IPS-15b (cell line): ENCODE measurements at regions not wholly inside any gene's neighbourhood (a gene's known extent, or its start where the extent isn't known, plus 50 kb on each side); places are given as distances from the start of the nearest gene placed in this dataset.
"Not testable (repeated sequence)": the region's sequence is repeated elsewhere in the genome, so short reads cannot be mapped to it uniquely, and the experiment has no call there.

Experiments
- H3K27me3 ChIP-seq: one replicate; pipeline ENCODE4 v1.6.1; 2013; ENCODE audit warnings: low read length; ENCODE audit not compliant: control insufficient read depth, insufficient read depth
- H3K36me3 ChIP-seq: one replicate; pipeline ENCODE4 v1.6.1; 2013; ENCODE audit warnings: low read length; ENCODE audit not compliant: control insufficient read depth, insufficient read depth
- H3K4me1 ChIP-seq: one replicate; pipeline ENCODE4 v1.6.1; 2013; ENCODE audit warnings: mild to moderate bottlenecking, low read length; ENCODE audit not compliant: control insufficient read depth, insufficient read depth
- H3K4me3 ChIP-seq: one replicate; pipeline ENCODE4 v1.5.1; 2013; ENCODE audit warnings: low read depth, low read length
- H3K9ac ChIP-seq: one replicate; pipeline ENCODE4 v1.6.1; 2013; ENCODE audit warnings: low read depth, mild to moderate bottlenecking, low read length
- H3K9me3 ChIP-seq: one replicate; pipeline ENCODE4 v1.6.1; 2013; ENCODE audit warnings: mild to moderate bottlenecking, low read length; ENCODE audit not compliant: control insufficient read depth, insufficient read depth

GRCh38 chr10:10716972-10717371, 300.7 kb upstream of the CELF2 start:
- no peak overlapping the region for H3K9ac ChIP-seq
- no peak overlapping the region for H3K4me3 ChIP-seq
- no peaks in the 10 kb centered on the region for H3K36me3 ChIP-seq
- H3K4me1 ChIP-seq: no peaks in the 10 kb centered on the region
- H3K27me3 ChIP-seq: no peaks in the 10 kb centered on the region
- no peaks in the 10 kb centered on the region for H3K9me3 ChIP-seq

- no peak overlapping the region for H3K4me3 ChIP-seq
- no peaks in the 10 kb centered on the region for H3K27me3 ChIP-seq
- no peaks in the 10 kb centered on the region for H3K9me3 ChIP-seq
- no peaks in the 10 kb centered on the region for H3K36me3 ChIP-seq
- no peak overlapping the region for H3K9ac ChIP-seq
- no peaks in the 10 kb centered on the region for H3K4me1 ChIP-seq
Measured at GRCh38 chr10:10722422-10722821, 295.2 kb upstream of the CELF2 start.

- Histone ChIP-seq H3K4me3 (no peak overlapping the region), H3K27me3 (no peaks in the 10 kb centered on the region), H3K4me1 (no peaks in the 10 kb centered on the region), H3K36me3 (no peaks in the 10 kb centered on the region), H3K9ac (no peak overlapping the region), H3K9me3 (no peaks in the 10 kb centered on the region)
Measured at GRCh38 chr10:10725196-10725595, 292.5 kb upstream of the CELF2 start.

GRCh38 chr10:10726101-10726500, 291.6 kb upstream of the CELF2 start:
- H3K27me3 ChIP-seq: no peaks in the 10 kb centered on the region
- no peaks in the 10 kb centered on the region for H3K36me3 ChIP-seq
- H3K9me3 ChIP-seq: no peaks in the 10 kb centered on the region
- H3K4me1 ChIP-seq: no peaks in the 10 kb centered on the region
- H3K9ac ChIP-seq: no peak overlapping the region
- H3K4me3 ChIP-seq: no peak overlapping the region

- not testable (repeated sequence) for H3K9me3 ChIP-seq, H3K4me3 ChIP-seq, H3K4me1 ChIP-seq, H3K36me3 ChIP-seq, H3K27me3 ChIP-seq, H3K9ac ChIP-seq
Measured at GRCh38 chr10:10727411-10727810, 290.3 kb upstream of the CELF2 start.

GRCh38 chr10:10727812-10728211, 289.9 kb upstream of the CELF2 start:
- Histone ChIP-seq H3K27me3 (no peaks in the 10 kb centered on the region), H3K4me1 (no peaks in the 10 kb centered on the region), H3K9me3 (no peaks in the 10 kb centered on the region), H3K36me3 (no peaks in the 10 kb centered on the region), H3K4me3 (no peak overlapping the region), H3K9ac (no peak overlapping the region)

GRCh38 chr10:10730471-10731043, 287.1 kb upstream of the CELF2 start:
- H3K27me3 ChIP-seq: no peaks in the 10 kb centered on the region
- H3K9ac ChIP-seq: no peak overlapping the region
- no peaks in the 10 kb centered on the region for H3K4me1 ChIP-seq
- H3K36me3 ChIP-seq: no peaks in the 10 kb centered on the region
- no peaks in the 10 kb centered on the region for H3K9me3 ChIP-seq
- H3K4me3 ChIP-seq: no peak overlapping the region

- no peaks in the 10 kb centered on the region for H3K27me3 ChIP-seq
- no peak overlapping the region for H3K4me3 ChIP-seq
- H3K9ac ChIP-seq: no peak overlapping the region
- H3K4me1 ChIP-seq: no peaks in the 10 kb centered on the region
- no peaks in the 10 kb centered on the region for H3K9me3 ChIP-seq
- no peaks in the 10 kb centered on the region for H3K36me3 ChIP-seq
Measured at GRCh38 chr10:10731366-10731765, 286.3 kb upstream of the CELF2 start.

GRCh38 chr10:10734356-10735064, 283.2 kb upstream of the CELF2 start:
- Histone ChIP-seq H3K9me3 (no peaks in the 10 kb centered on the region), H3K4me3 (no peak overlapping the region)

GRCh38 chr10:10745291-10745690, 272.4 kb upstream of the CELF2 start:
- Histone ChIP-seq H3K9ac (no peak overlapping the region), H3K36me3 (no peaks in the 10 kb centered on the region), H3K27me3 (no peaks in the 10 kb centered on the region), H3K9me3 (no peaks in the 10 kb centered on the region), H3K4me1 (no peaks in the 10 kb centered on the region), H3K4me3 (no peak overlapping the region)

More at GRCh38 chr10:10734356-10735064, 283.2 kb upstream of the CELF2 start:
- Histone ChIP-seq H3K27me3 (no peaks in the 10 kb centered on the region), H3K4me1 (no peaks in the 10 kb centered on the region), H3K9ac (no peak overlapping the region), H3K36me3 (no peaks in the 10 kb centered on the region)

- H3K27me3 ChIP-seq: no peaks in the 10 kb centered on the region
- H3K4me1 ChIP-seq: no peaks in the 10 kb centered on the region
- H3K9ac ChIP-seq: no peak overlapping the region
- no peaks in the 10 kb centered on the region for H3K9me3 ChIP-seq
- no peak overlapping the region for H3K4me3 ChIP-seq
- no peaks in the 10 kb centered on the region for H3K36me3 ChIP-seq
Measured at GRCh38 chr10:10755490-10755889, 262.2 kb upstream of the CELF2 start.

- Histone ChIP-seq H3K9me3 (no peaks in the 10 kb centered on the region), H3K9ac (no peak overlapping the region), H3K36me3 (no peaks in the 10 kb centered on the region), H3K4me1 (no peaks in the 10 kb centered on the region), H3K27me3 (no peaks in the 10 kb centered on the region), H3K4me3 (no peak overlapping the region)
Measured at GRCh38 chr10:10758306-10758705, 259.4 kb upstream of the CELF2 start.
